Activated CD8-positive, alpha-beta T cell treated with anti-CD3 and anti-CD28 coated beads, Interleukin-2, amount 10 ng/mL, durations not matched to agents 7 days and 5 days (primary cell): ENCODE measurements at regions not wholly inside any gene's neighbourhood (a gene's known extent, or its start where the extent isn't known, plus 50 kb on each side); places are given as distances from the start of the nearest gene placed in this dataset.
"Not testable (repeated sequence)": the region's sequence is repeated elsewhere in the genome, so short reads cannot be mapped to it uniquely, and the experiment has no call there.

ENCODE experiments used
- ATAC-seq: fragments of 150-1000 bp; cut with Tn5 transposase; one replicate; pipeline ENCODE4 v1.10.0; 2021; ENCODE audit warnings: moderate library complexity
- CTCF ChIA-PET: fragments of 350-600 bp; sonication (Branson Sonifier 250); formaldehyde crosslinking; loops from one replicate; lab custom pipeline; 2021; ENCODE audit warnings: antibody characterized with exemption; lab: Charles Lee
- POLR2A ChIA-PET: fragments of 350-600 bp; sonication (Branson Sonifier 250); formaldehyde crosslinking; loops from one replicate; lab custom pipeline; 2021; ENCODE audit warnings: antibody characterized with exemption; lab: Charles Lee
- DNase-seq: peaks from one replicate; pipeline ENCODE4 v3.0.0-alpha.2; 2020
- H3K27ac Mint-ChIP-seq: one replicate; pipeline ENCODE4 v1.8.0; 2021; ENCODE audit warnings: mild to moderate bottlenecking, mixed read lengths
- H3K27me3 Mint-ChIP-seq: one replicate; pipeline ENCODE4 v1.8.0; 2021; ENCODE audit warnings: low read depth, mixed read lengths
- H3K36me3 Mint-ChIP-seq: one replicate; pipeline ENCODE4 v1.8.0; 2021; ENCODE audit warnings: low read depth, mixed read lengths
- H3K4me1 Mint-ChIP-seq: one replicate; pipeline ENCODE4 v1.8.0; 2021; ENCODE audit warnings: low read depth, mixed read lengths
- H3K4me3 Mint-ChIP-seq: one replicate; pipeline ENCODE4 v1.8.0; 2021; ENCODE audit warnings: mild to moderate bottlenecking, mixed read lengths
- H3K9me3 Mint-ChIP-seq: one replicate; pipeline ENCODE4 v1.8.0; 2022; ENCODE audit warnings: mixed read lengths; ENCODE audit not compliant: insufficient read depth

DNA sequence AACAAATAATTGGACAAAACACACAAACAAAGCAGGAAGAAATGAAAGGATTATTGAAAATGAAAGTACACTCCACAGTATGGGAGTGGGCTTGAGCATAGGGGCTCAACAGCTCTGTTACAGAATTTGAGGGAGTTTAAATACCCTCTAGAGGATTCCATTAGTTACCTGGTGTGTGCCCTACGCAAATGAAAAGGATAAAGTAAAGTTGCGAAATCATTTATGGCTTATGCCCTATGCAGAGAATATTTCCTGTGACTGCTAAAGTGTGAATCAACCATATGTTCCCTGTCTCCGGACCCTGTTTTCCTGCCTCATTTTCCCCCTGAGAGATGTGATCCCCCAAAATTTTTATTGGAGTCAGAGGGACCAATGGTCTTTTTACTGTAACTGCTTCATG, 634.6 kb upstream of the CNTNAP2 start:
- no peak overlapping the region for H3K4me3 Mint-ChIP-seq
- H3K36me3 Mint-ChIP-seq = no peaks in the 10 kb centered on the region
- no peaks in the 10 kb centered on the region for H3K9me3 Mint-ChIP-seq

GRCh38 chr7:145478541-145478940, 638.1 kb upstream of the CNTNAP2 start:
- POLR2A ChIA-PET = no interaction called here
- Mint-ChIP-seq H3K4me3 (no peak overlapping the region), H3K27me3 (no peaks in the 10 kb centered on the region), H3K27ac (no peak overlapping the region), H3K9me3 (peaks cover 5% of the 10 kb centered on the region), H3K36me3 (no peaks in the 10 kb centered on the region), H3K4me1 (no peaks in the 10 kb centered on the region)
- DNase-seq (no peak), ATAC-seq (no peak)
- CTCF ChIA-PET = no interaction called here

More for the DNA sequence above, 634.6 kb upstream of the CNTNAP2 start:
- no peak for DNase-seq
- CTCF ChIA-PET = no interaction called here
- H3K27ac Mint-ChIP-seq = no peak overlapping the region
- no peak for ATAC-seq
- POLR2A ChIA-PET = no interaction called here
- H3K4me1 Mint-ChIP-seq = no peaks in the 10 kb centered on the region
- H3K27me3 Mint-ChIP-seq = no peaks in the 10 kb centered on the region

DNA sequence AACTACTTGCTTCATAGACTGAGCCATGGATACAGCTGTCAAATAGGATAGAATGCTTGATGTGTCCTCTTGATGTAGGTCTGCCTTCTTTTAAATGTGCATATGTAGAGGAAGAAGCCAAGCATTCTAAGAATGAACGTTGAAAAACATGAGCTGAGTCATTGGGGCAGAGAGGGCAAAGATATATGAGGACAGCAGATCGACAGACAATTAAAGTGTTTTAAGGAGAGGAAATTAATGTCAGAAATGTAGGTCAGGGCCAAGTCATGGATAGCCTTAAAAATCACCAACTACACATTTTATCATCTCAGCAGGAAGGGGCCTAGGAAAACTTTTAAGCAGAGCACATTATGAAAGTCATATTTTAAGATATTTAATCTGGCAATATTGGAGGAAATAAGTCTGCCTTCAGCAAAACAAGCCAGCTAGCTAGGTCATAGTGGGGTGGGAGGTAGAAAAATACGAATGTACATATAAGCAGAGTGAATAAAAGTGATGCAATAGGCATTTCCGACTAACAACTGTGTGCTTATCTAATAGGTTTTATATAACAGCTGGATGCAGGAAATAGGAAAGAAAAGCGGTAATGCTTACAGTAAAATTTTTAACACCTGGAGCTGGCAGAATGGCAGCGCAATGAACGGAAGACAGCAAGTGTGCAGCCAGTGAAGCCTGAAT, 638.3 kb upstream of the TPK1 start:
- peaks cover 8% of the 10 kb centered on the region for H3K9me3 Mint-ChIP-seq
- ATAC-seq (no peak), DNase-seq (no peak)
- ChIA-PET POLR2A (no interaction called here), CTCF (no interaction called here)
- no peak overlapping the region for H3K27ac Mint-ChIP-seq
- H3K36me3 Mint-ChIP-seq = no peaks in the 10 kb centered on the region
- no peaks in the 10 kb centered on the region for H3K4me1 Mint-ChIP-seq
- no peak overlapping the region for H3K4me3 Mint-ChIP-seq
- H3K27me3 Mint-ChIP-seq = no peaks in the 10 kb centered on the region

DNA sequence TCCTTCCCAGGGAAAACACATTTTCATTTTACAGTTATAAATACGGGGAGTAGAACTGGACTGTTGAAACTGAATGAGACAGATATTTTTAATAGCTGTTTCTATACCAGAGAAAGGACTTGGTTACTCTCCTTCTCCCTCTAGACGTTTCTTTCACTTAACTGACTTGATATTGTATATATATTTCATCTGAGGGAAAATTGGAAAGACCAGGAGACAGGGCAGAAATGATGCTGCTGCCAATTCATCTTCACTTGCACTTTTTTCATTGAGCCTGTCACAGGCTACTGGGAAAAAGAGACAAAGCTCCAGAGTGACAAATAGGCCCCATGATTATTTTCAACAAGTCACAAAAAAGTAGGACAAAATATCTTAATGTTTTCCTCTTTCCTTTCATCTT, 636.0 kb upstream of the TPK1 start:
- ChIA-PET POLR2A (no interaction called here), CTCF (no interaction called here)
- H3K36me3 Mint-ChIP-seq = no peaks in the 10 kb centered on the region
- H3K9me3 Mint-ChIP-seq = peaks cover 8% of the 10 kb centered on the region
- no peak overlapping the region for H3K4me3 Mint-ChIP-seq
- ATAC-seq (no peak), DNase-seq (no peak)
- no peaks in the 10 kb centered on the region for H3K27me3 Mint-ChIP-seq
- H3K4me1 Mint-ChIP-seq = no peaks in the 10 kb centered on the region
- H3K27ac Mint-ChIP-seq = no peak overlapping the region

DNA sequence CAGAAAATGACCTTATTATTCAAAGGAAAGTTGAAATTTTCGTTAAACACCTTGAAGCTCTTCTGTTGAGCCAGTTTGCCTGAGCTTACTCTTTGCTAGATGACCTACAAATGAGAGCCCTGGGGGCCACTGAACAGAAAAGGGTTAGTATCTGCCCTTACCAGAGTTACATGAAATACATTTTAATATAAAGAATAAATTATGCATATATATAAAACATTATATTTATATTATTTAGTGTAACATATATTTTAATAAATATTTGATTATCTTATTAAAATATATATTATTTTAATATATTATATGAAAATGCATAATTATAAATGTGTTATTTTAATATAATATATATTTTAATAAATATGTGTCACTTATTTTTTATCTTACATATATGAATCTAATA, 628.4 kb upstream of the TPK1 start:
- H3K36me3 Mint-ChIP-seq = no peaks in the 10 kb centered on the region
- POLR2A ChIA-PET = no interaction called here
- H3K4me3 Mint-ChIP-seq = no peak overlapping the region

DNA sequence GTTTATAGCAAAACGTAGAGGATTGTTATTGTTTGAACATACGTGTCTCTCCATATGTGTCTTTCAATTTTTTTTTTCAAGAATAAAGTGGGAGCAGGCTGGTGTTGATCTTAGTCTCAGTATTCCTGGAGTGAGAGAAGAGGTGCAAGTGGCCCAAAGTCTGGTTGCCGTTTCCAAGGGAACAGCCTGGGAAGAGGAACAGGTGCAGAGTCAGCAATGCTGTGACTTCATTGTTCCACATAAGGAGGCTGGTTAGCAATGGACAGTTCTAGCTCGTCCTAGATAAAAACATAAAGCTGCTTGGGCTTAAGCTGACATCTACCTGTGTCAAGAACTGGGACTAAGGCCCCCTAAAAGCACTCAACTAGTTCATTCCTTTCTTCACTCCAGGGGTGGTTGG, 626.6 kb upstream of the TPK1 start:
- ChIA-PET POLR2A (no interaction called here), CTCF (no interaction called here)
- Mint-ChIP-seq H3K9me3 (no peaks in the 10 kb centered on the region), H3K27me3 (no peaks in the 10 kb centered on the region), H3K36me3 (no peaks in the 10 kb centered on the region), H3K4me1 (no peaks in the 10 kb centered on the region), H3K4me3 (no peak overlapping the region), H3K27ac (no peak overlapping the region)
- ATAC-seq (no peak), DNase-seq (no peak)

More for the DNA sequence above, 628.4 kb upstream of the TPK1 start:
- Mint-ChIP-seq H3K27ac (no peak overlapping the region), H3K27me3 (no peaks in the 10 kb centered on the region), H3K4me1 (no peaks in the 10 kb centered on the region), H3K9me3 (no peaks in the 10 kb centered on the region)
- DNase-seq = no peak
- CTCF ChIA-PET = no interaction called here
- ATAC-seq = no peak

DNA sequence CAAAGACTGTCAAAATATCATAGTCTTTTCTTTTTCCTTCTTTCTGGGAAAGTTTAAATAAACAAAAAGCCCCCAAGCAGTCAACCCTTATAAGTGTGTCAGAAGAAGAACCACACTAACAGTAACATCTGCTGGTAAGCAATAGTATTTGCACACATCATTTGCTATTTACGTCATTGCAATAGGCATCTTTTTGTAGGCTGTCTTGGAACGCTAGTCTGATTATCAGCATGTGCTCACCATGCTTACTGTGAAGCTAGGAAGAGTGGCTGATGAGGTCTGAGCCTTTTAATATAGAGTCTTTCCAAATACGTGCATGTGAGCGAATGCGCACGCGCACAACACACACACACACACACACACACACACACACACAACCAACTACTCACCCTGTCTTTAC, 599.0 kb upstream of the TPK1 start:
- ChIA-PET POLR2A (no interaction called here), CTCF (no interaction called here)
- Mint-ChIP-seq H3K4me1 (no peaks in the 10 kb centered on the region), H3K27me3 (no peaks in the 10 kb centered on the region), H3K36me3 (no peaks in the 10 kb centered on the region), H3K4me3 (no peak overlapping the region), H3K9me3 (no peaks in the 10 kb centered on the region), H3K27ac (no peak overlapping the region)
- DNase-seq (no peak), ATAC-seq (no peak)

DNA sequence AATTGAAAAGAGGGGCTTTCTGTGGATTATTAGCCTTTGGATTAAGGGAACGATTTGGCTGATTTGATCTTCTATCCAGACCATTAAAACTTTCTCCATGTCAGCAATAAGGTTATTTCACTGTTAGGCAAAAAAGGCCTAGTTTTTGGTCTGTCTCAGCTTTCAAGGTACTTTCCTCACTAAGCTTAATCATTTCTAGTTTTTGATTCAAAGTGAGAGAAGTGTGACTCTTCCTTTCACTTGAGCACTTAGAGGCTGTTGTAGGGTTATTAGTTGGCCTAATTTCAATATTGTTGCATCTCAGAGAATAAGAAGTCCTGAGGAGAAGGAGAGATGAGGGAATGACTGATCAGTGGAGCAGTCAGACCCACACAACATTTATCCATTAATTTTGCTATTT, 596.0 kb upstream of the TPK1 start:
- ChIA-PET CTCF (no interaction called here), POLR2A (no interaction called here)
- H3K4me3 Mint-ChIP-seq = no peak overlapping the region
- H3K4me1 Mint-ChIP-seq = no peaks in the 10 kb centered on the region
- no peaks in the 10 kb centered on the region for H3K36me3 Mint-ChIP-seq
- DNase-seq (no peak), ATAC-seq (no peak)
- peaks cover 1% of the 10 kb centered on the region for H3K9me3 Mint-ChIP-seq
- H3K27ac Mint-ChIP-seq = no peak overlapping the region
- H3K27me3 Mint-ChIP-seq = no peaks in the 10 kb centered on the region

DNA sequence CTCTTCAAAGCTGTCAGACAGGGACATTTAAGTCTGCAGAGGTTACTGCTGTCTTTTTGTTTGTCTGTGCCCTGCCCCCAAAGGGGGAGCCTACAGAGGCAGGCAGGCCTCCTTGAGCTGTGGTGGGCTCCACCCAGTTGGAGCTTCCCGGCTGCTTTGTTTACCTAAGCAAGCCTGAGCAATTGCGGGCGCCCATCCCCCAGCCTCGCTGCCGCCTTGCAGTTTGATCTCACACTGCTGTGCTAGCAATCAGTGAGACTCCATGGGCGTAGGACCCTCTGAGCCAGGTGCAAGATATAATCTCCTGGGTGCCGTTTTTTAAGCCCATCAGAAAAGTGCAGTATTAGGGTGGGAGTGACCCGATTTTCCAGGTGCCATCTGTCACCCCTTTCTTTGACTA, 582.6 kb upstream of the TPK1 start:
- DNase-seq, H3K9me3 Mint-ChIP-seq, H3K27me3 Mint-ChIP-seq, H3K4me1 Mint-ChIP-seq, H3K4me3 Mint-ChIP-seq, H3K27ac Mint-ChIP-seq, H3K36me3 Mint-ChIP-seq, ATAC-seq, POLR2A ChIA-PET, CTCF ChIA-PET: not testable (repeated sequence)

- Mint-ChIP-seq H3K4me1 (no peaks in the 10 kb centered on the region), H3K36me3 (no peaks in the 10 kb centered on the region), H3K9me3 (peaks cover 4% of the 10 kb centered on the region), H3K27me3 (no peaks in the 10 kb centered on the region), H3K4me3 (no peak overlapping the region), H3K27ac (no peak overlapping the region)
- DNase-seq (no peak), ATAC-seq (no peak)
- CTCF ChIA-PET = no interaction called here
- POLR2A ChIA-PET = no interaction called here
Measured at GRCh38 chr7:145411066-145411465, 575.2 kb upstream of the TPK1 start.

DNA sequence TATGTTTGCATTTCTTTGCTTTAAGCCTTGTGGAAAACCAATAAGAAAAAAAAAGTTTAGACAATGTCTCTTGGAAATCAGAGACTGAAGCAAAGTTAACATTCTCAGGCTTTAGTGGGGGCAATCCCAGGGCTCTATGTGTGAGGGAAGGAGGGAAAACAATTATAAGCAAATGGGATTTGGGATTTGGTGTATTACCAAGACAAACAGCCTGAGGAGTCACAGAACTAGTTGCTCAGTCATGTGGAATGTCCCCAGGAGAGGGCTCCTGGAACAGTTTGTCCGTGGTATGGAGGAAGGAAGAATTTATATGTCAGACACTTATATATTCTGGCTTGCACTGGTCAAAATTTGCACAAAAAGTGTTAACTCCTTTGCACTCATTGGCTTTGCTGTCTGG, 562.9 kb upstream of the TPK1 start:
- H3K27ac Mint-ChIP-seq = no peak overlapping the region
- peaks cover 14% of the 10 kb centered on the region for H3K9me3 Mint-ChIP-seq
- no peaks in the 10 kb centered on the region for H3K4me1 Mint-ChIP-seq
- ChIA-PET POLR2A (no interaction called here), CTCF (no interaction called here)
- H3K4me3 Mint-ChIP-seq = no peak overlapping the region
- H3K27me3 Mint-ChIP-seq = no peaks in the 10 kb centered on the region
- no peak for ATAC-seq
- no peaks in the 10 kb centered on the region for H3K36me3 Mint-ChIP-seq
- DNase-seq = no peak

DNA sequence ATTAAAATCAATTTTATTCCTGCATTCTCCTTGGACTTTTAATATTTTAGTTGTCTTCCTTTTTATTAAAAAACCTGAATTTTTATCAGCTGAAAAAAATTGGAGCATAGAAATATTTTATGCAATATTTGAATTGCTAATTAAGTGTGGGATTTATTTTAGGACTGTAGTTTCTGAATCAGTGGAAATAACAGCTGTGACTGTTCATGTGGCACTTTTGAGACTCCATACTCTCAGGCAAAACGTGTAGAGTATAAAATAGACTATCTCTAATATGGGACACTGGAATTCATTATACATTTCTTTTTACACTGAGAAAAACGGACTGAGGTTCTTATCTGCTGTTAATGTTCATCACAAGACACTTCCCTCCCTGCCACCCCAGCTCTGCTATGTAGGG, 558.3 kb upstream of the TPK1 start:
- ATAC-seq (no peak), DNase-seq (no peak)
- Mint-ChIP-seq H3K4me3 (no peak overlapping the region), H3K36me3 (no peaks in the 10 kb centered on the region), H3K9me3 (peaks cover 14% of the 10 kb centered on the region), H3K27me3 (no peaks in the 10 kb centered on the region), H3K4me1 (no peaks in the 10 kb centered on the region), H3K27ac (no peak overlapping the region)
- ChIA-PET CTCF (interaction anchor here (1.1 kb wide), 1 partner anchor 357 kb away, joined by 3 read pairs; no protein-coding TSS in a partner anchor), POLR2A (no interaction called here)

DNA sequence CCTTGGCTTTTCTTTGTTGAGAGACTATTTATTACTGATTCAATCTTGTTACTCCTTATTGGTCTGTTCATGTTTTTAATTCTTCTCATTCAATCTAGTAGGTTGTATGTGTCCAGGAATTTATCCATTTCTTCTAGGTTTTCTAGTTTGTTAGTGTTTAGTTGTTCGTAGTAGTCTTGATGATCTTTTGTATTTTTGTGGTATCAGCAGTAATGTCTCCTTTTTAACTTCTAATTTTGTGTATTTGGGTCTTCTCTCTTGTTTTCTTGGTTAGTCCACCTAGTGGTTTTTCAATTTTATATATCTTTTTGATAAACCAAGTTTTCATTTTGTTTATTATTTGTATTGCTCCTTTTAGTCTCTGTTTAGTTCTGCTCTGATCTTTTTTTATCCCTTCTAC, 546.9 kb upstream of the TPK1 start:
- POLR2A ChIA-PET = no interaction called here
- no peak for DNase-seq
- Mint-ChIP-seq H3K4me3 (no peak overlapping the region), H3K4me1 (no peaks in the 10 kb centered on the region), H3K36me3 (no peaks in the 10 kb centered on the region), H3K9me3 (peaks cover 9% of the 10 kb centered on the region), H3K27me3 (no peaks in the 10 kb centered on the region), H3K27ac (no peak overlapping the region)
- CTCF ChIA-PET = no interaction called here
- no peak for ATAC-seq
